Epithelial cell of proximal tubule (primary cell): ENCODE measurements at regions not wholly inside any gene's neighbourhood (a gene's known extent, or its start where the extent isn't known, plus 50 kb on each side); places are given as distances from the start of the nearest gene placed in this dataset.
"Not testable (repeated sequence)": the region's sequence is repeated elsewhere in the genome, so short reads cannot be mapped to it uniquely, and the experiment has no call there.

Source experiments
- DNase-seq: peaks from one replicate; pipeline ENCODE4 v3.0.0-alpha.2; 2011; ENCODE audit warnings: low read depth
- H3K4me3 ChIP-seq: 2 replicates; pipeline ENCODE4 v1.5.1; 2011; ENCODE audit warnings: low read depth, mild to moderate bottlenecking, low read length
- CTCF ChIP-seq: conservative IDR thresholded peaks from 2 replicates; pipeline ENCODE4 v1.5.1; 2012; ENCODE audit warnings: low read depth, mild to moderate bottlenecking, low read length

GRCh38 chr1:220431554-220432239 lies 96.2 kb upstream of the MARK1 start:
- no peak overlapping the region for H3K4me3 ChIP-seq
- no peak for TF ChIP-seq CTCF
- DNase-seq: no peak

- H3K4me3 ChIP-seq: no peak overlapping the region
- DNase-seq: no peak
- no peak for TF ChIP-seq CTCF
Observed at GRCh38 chr1:220430586-220430985, 97.3 kb upstream of the MARK1 start.

- H3K4me3 ChIP-seq: no peak overlapping the region
- no peak for TF ChIP-seq CTCF
- peak; percentile 23 for DNase-seq
Observed at GRCh38 chr1:220430059-220430458, 97.9 kb upstream of the MARK1 start.

GRCh38 chr1:220426989-220427388 lies 100.9 kb upstream of the MARK1 start:
- DNase-seq: peak; percentile 13
- TF ChIP-seq CTCF: no peak
- H3K4me3 ChIP-seq: no peak overlapping the region

GRCh38 chr1:220425852-220426251 lies 102.1 kb upstream of the MARK1 start:
- no peak for DNase-seq
- TF ChIP-seq CTCF: no peak
- no peak overlapping the region for H3K4me3 ChIP-seq

- no peak overlapping the region for H3K4me3 ChIP-seq
- no peak for DNase-seq
- TF ChIP-seq CTCF: no peak
Observed at GRCh38 chr1:220421508-220421907, 106.4 kb upstream of the MARK1 start.

- no peak for DNase-seq
- no peak overlapping the region for H3K4me3 ChIP-seq
- TF ChIP-seq CTCF: no peak
Observed at GRCh38 chr1:220420726-220421125, 107.2 kb upstream of the MARK1 start.

GRCh38 chr1:220412382-220412781 lies 115.6 kb upstream of the MARK1 start:
- H3K4me3 ChIP-seq, DNase-seq: not testable (repeated sequence)
